GM10266 (cell line): ENCODE measurements at regions not wholly inside any gene's neighbourhood (a gene's known extent, or its start where the extent isn't known, plus 50 kb on each side); places are given as distances from the start of the nearest gene placed in this dataset.
"Not testable (repeated sequence)": the region's sequence is repeated elsewhere in the genome, so short reads cannot be mapped to it uniquely, and the experiment has no call there.

ENCODE experiments used
- DNase-seq: peaks from one replicate; pipeline ENCODE4 v3.0.0; 2012; ENCODE audit errors: extremely low spot score
- CTCF ChIP-seq: IDR thresholded peaks from 2 replicates; pipeline ENCODE4 v1.5.1; 2012; ENCODE audit warnings: mild to moderate bottlenecking, low read depth; ENCODE audit not compliant: control insufficient read depth, insufficient read depth; ENCODE audit errors: missing control alignments

- no peak for DNase-seq
- no peak for TF ChIP-seq CTCF
Observed at GRCh38 chr14:105925615-105926372, 399.4 kb downstream of the TMEM121 start.

- DNase-seq = no peak
- no peak for TF ChIP-seq CTCF
Observed at GRCh38 chr14:105926373-105927095, 400.2 kb downstream of the TMEM121 start.

GRCh38 chr14:105927096-105928060 lies 401.0 kb downstream of the TMEM121 start:
- no peak for TF ChIP-seq CTCF

GRCh38 chr14:105928171-105929111 lies 402.1 kb downstream of the TMEM121 start:
- not testable (repeated sequence) for DNase-seq

More at GRCh38 chr14:105927096-105928060, 401.0 kb downstream of the TMEM121 start:
- DNase-seq = no peak

- TF ChIP-seq CTCF = no peak
- DNase-seq = no peak
Observed at GRCh38 chr14:105929327-105930081, 403.1 kb downstream of the TMEM121 start.

GRCh38 chr14:105930572-105930971 lies 404.2 kb downstream of the TMEM121 start:
- no peak for DNase-seq
- no peak for TF ChIP-seq CTCF
